Stromal cell of bone marrow (primary cell): ENCODE measurements at regions not wholly inside any gene's neighbourhood (a gene's known extent, or its start where the extent isn't known, plus 50 kb on each side); places are given as distances from the start of the nearest gene placed in this dataset.

Experiments used
- DNase-seq: peaks from one replicate; pipeline ENCODE4 v3.0.0-alpha.2; 2012; ENCODE audit warnings: low read depth

DNA sequence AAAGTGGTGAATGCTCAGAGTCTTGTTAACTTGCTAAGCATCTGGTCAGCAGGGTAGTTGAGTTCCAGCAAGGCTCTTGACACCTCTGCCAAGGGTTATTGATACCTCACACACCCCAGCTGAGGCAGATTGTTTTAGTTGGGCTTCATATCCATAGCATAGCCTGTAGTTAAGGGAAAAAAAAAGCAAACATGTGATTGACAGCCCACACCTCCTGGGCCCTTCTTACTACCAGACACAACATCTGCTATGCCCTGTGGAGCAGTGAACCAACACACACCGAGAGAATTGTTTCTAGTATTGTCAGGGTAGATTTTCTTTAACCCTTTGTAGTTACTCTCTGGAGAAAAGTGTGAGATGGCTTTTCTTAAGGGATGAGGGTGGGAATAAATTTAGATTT is 697.0 kb upstream of the POU3F2 start:
- DNase-seq = no peak

GRCh38 chr6:98142839-98143238 is 691.5 kb upstream of the POU3F2 start:
- DNase-seq = no peak

GRCh38 chr6:98146656-98147055 is 687.7 kb upstream of the POU3F2 start:
- no peak for DNase-seq

GRCh38 chr6:98156580-98156979 is 677.8 kb upstream of the POU3F2 start:
- no peak for DNase-seq

DNA sequence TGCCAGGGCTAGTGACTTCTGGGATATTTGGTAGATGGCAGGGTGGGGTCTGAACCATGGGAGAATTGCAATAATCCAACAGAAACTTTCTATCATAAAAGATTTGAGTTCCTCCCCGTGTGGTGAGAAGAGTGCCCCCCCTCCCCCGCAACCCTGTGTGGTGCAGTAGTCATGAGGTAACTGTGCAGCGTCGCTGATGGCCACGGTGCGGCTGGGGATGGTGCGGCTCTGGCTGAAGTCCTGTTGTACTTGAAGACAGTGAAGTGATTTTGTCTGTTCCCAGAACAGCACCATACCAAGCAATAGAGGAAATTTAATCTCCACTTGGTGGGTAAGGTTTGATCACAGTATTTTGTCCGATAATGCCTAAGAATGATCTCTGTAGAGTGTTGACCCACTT is 654.8 kb upstream of the POU3F2 start:
- DNase-seq = no peak

GRCh38 chr6:98200084-98200483 is 634.3 kb upstream of the POU3F2 start:
- no peak for DNase-seq

GRCh38 chr6:98203170-98203806 is 631.1 kb upstream of the POU3F2 start:
- no peak for DNase-seq

DNA sequence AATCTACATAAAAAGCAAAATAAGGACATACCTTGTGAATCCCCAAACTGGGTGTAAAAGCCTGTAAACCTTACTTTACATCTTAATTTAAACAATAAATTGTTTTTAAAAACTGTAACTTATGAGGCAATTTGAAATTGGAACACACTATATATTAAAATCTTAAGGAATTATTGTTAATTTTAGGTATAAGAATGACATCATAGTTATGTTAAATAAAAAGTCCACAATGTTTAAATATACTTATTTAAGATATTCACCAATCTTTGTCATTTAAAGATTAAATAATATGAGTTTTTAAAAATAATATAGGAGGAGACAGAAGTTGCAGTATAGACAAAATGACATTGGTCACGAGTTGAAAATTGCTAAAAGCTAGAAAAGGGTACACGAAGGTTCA is 621.9 kb upstream of the POU3F2 start:
- DNase-seq = no peak

DNA sequence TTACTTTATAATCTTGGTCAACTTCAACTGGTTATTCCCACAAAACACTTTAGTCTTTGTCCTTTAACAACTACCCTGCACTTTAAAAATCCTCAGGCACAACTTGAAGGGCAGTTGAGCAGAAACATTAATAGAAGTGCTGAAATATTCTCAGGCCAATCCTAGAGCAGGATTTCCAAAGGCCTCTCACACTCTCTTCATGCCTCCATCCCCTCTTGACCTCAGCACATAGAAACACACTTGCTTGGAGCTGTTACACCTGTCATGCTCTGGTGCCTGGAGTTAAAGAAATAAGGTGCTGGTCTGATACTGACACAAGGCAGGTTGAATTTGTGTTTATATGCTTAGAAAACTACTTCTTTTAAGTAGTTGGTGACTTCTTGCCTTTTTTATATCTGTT is 618.8 kb upstream of the POU3F2 start:
- DNase-seq = no peak

DNA sequence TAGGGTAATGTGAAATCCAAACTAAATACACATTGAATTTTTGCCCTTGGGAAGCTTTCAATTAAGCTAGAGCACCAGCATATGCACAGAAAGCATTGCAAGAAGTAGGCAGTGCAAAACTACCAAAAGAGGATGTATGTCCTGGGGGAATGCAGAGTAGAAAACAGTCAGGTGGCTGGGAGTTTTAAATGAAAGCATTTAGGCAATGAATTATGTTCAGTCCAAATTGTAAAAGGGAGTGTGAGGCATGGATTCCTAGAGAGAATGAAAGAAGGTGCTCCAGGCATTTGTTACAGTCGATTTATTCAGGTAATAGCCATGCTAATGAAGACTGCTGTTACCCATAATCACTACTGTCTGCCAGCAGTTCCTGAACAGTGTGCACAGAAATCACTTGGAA is 604.1 kb upstream of the POU3F2 start:
- no peak for DNase-seq

DNA sequence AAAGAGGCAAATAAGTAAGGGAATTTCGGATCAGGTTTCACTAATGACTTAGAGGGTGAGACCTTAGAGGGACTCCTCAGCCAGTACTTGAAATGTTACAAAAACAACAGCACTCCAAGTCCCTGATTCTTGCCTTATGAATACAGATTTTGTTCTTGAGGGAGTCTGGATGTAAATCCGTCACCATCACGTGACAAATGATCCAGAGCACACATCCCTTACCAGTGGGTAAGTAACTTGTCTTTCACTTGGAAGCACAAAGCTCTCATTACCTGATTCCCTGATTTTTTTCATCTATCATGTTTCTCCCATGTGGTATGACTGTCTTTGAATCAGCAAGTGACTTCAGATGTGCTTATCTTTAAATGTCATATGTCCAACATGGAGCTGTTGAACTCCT is 595.3 kb upstream of the POU3F2 start:
- DNase-seq = no peak

DNA sequence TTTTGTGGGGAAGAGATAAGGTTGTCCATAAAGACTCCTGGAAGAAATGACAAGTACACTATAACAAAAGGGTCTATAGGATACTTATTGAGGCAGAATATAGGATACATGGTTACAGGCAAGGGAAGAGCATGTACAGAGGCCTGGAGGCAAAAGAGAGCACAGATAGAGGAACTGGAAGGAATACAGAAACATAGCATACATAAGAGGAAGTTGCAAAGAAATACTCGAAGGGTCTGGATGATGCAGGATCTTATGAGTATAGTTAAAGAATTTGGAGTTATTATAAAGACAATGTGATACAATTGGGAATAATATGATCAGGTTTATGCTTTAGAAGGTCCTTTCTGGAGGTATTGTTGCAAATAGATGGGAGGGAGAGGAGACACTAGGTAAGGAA is 592.7 kb upstream of the POU3F2 start:
- DNase-seq = no peak

GRCh38 chr6:98254624-98255023 is 579.8 kb upstream of the POU3F2 start:
- DNase-seq = no peak

DNA sequence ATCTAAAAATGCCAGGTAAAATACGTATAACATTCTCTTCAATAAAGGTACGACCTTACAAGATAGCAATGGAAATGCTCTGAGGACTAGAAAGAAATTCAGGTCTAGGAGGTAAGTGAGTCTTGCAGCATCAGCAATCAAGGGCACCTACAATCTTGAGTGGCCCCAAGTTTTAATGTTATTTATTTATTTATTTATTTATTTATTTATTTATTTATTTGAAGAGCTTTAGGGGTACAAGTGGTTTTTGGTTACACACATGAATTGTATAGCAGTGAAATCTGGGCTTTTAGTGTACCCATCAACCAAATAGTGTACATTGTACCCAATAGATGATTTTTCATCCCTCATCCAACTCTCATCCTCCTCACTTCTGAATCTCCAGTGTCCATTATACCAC is 574.0 kb upstream of the POU3F2 start:
- no peak for DNase-seq

DNA sequence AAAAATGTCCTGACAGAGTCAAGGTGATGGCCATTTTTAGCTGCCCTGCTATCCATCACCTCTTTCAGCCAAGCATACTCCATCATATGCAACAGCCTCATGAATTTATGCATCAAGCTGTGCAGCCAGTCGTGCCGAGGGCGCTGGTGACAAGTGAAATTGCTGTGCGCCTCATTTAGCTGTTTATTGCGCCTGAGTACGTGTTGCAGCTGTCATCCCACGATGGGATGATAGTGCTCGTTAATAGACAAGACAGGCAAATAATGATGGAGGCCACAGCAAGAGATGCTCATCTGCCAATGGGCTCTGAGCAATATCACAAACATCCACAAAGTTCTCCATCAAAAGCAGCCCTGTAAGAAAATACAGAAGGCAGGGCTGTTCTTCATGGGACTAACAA is 562.3 kb upstream of the POU3F2 start:
- DNase-seq = no peak

GRCh38 chr6:98274691-98275090 is 559.7 kb upstream of the POU3F2 start:
- no peak for DNase-seq

DNA sequence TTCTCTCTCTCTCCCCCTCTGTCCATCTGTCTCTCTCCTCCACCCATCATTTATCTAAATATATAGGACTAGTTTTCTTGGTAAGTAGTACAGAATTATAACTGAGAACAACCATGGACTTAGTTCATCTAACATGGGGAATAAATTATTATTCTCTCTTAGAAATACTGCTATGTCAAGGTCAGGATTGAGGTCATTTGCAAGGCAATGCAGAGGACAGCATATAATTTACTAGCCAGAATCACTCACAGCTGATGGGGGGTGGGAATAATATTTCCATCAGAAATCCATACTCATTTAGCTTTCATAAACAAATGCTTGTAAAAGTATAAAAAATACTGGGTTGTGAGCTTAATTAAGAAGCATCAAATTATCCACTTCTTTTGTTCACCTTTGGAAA is 553.9 kb upstream of the POU3F2 start:
- no peak for DNase-seq

GRCh38 chr6:98286620-98287019 is 547.8 kb upstream of the POU3F2 start:
- no peak for DNase-seq

GRCh38 chr6:98287876-98288275 is 546.5 kb upstream of the POU3F2 start:
- DNase-seq = no peak

GRCh38 chr6:98292810-98293209 is 541.6 kb upstream of the POU3F2 start:
- DNase-seq = no peak

GRCh38 chr6:98295515-98296175 is 538.7 kb upstream of the POU3F2 start:
- no peak for DNase-seq

GRCh38 chr6:98308564-98308963 is 525.8 kb upstream of the POU3F2 start:
- DNase-seq = no peak

- DNase-seq = no peak
Measured at GRCh38 chr6:98310443-98310842, 523.9 kb upstream of the POU3F2 start.

GRCh38 chr6:98323605-98324004 is 510.8 kb upstream of the POU3F2 start:
- DNase-seq = no peak
